GM12864 (cell line): ENCODE measurements at regions not wholly inside any gene's neighbourhood (a gene's known extent, or its start where the extent isn't known, plus 50 kb on each side); places are given as distances from the start of the nearest gene placed in this dataset.

Source experiments
- DNase-seq: peaks from one replicate; pipeline ENCODE4 v3.0.0-alpha.2; 2011; ENCODE audit warnings: low read depth
- H3K4me3 ChIP-seq: 2 replicates; pipeline ENCODE4 v1.5.1; 2011; ENCODE audit warnings: mild to moderate bottlenecking, low read depth, low read length, control low read depth
- CTCF ChIP-seq: IDR thresholded peaks from 2 replicates; pipeline ENCODE4 v1.5.1; 2011; ENCODE audit warnings: low read depth, mild to moderate bottlenecking, moderate library complexity, low read length, control low read depth, inconsistent platforms; ENCODE audit errors: missing control alignments

- no peak for DNase-seq
- no peak for TF ChIP-seq CTCF
- no peak overlapping the region for H3K4me3 ChIP-seq
These were observed 111.2 kb downstream of the LSM3 start for GRCh38 chr3:14289590-14290461.

GRCh38 chr3:14290631-14291385 is 111.6 kb upstream of the SLC6A6 start:
- H3K4me3 ChIP-seq: no peak overlapping the region
- no peak for DNase-seq
- TF ChIP-seq CTCF: no peak

GRCh38 chr3:14295037-14295436 is 107.4 kb upstream of the SLC6A6 start:
- TF ChIP-seq CTCF: no peak
- no peak for DNase-seq
- no peak overlapping the region for H3K4me3 ChIP-seq

GRCh38 chr3:14295801-14296200 is 106.6 kb upstream of the SLC6A6 start:
- no peak overlapping the region for H3K4me3 ChIP-seq

GRCh38 chr3:14297305-14297704 is 105.1 kb upstream of the SLC6A6 start:
- DNase-seq: no peak
- no peak for TF ChIP-seq CTCF
- H3K4me3 ChIP-seq: no peak overlapping the region

More at GRCh38 chr3:14295801-14296200, 106.6 kb upstream of the SLC6A6 start:
- no peak for DNase-seq
- TF ChIP-seq CTCF: no peak

GRCh38 chr3:14297784-14298236 is 104.6 kb upstream of the SLC6A6 start:
- TF ChIP-seq CTCF: no peak
- no peak for DNase-seq
- no peak overlapping the region for H3K4me3 ChIP-seq

GRCh38 chr3:14298442-14298841 is 104.0 kb upstream of the SLC6A6 start:
- no peak for TF ChIP-seq CTCF
- DNase-seq: no peak

More at GRCh38 chr3:14298442-14298841, 104.0 kb upstream of the SLC6A6 start:
- H3K4me3 ChIP-seq: no peak overlapping the region
